Body of pancreas (tissue), 4 donors: ENCODE measurements at regions not wholly inside any gene's neighbourhood (a gene's known extent, or its start where the extent isn't known, plus 50 kb on each side); places are given as distances from the start of the nearest gene placed in this dataset.

Source experiments
- CTCF ChIP-seq, 7 experiments: fragments of 450-650 bp in 4 of 7; fragments of 200-600 bp in 3 of 7; sonication (generic) in 3 of 7; IDR thresholded peaks; one replicate each; pipeline ENCODE4 v1.5.1; 2016 to 2019; ENCODE audit warnings: antibody characterized with exemption in 7 of 7
- POLR2A ChIP-seq, 3 donors: fragments of 450-650 bp; IDR thresholded peaks; one replicate each; pipeline ENCODE4 v1.6.1; 2016; ENCODE audit warnings: antibody characterized with exemption in 3 of 3, mild to moderate bottlenecking in 2 of 3

GRCh38 chr13:40105231-40105630 lies 449.8 kb downstream of the COG6 start:
- no peak for TF ChIP-seq CTCF (IDR thresholded peaks at IDR 0.05)
- TF ChIP-seq POLR2A (IDR thresholded peaks at IDR 0.05): no peak
